ENCODE measurements at regions not wholly inside any gene's neighbourhood (a gene's known extent, or its start where the extent isn't known, plus 50 kb on each side); places are given as distances from the start of the nearest gene placed in this dataset.

GRCh38 chr1:214727274-214727673 lies 124.3 kb downstream of the CENPF start:
- no peaks in the 10 kb centered on the region for H3K4me1 ChIP-seq
- H3K36me3 ChIP-seq, result no peaks in the 10 kb centered on the region
- H3K27ac ChIP-seq, result no peak overlapping the region
- no peaks in the 10 kb centered on the region for H3K27me3 ChIP-seq
- intact Hi-C loops (cut with DNase I), result no loop called here
- no peaks in the 10 kb centered on the region for H3K9me3 ChIP-seq
- DNase-seq (no peak), ATAC-seq (no peak)
- no peak for TF ChIP-seq CTCF (IDR thresholded peaks at IDR 0.05)
- no peak overlapping the region for H3K4me3 ChIP-seq

- Histone ChIP-seq H3K4me1 (no peaks in the 10 kb centered on the region), H3K27ac (no peak overlapping the region), H3K4me3 (no peak overlapping the region), H3K36me3 (no peaks in the 10 kb centered on the region), H3K9me3 (no peaks in the 10 kb centered on the region), H3K27me3 (no peaks in the 10 kb centered on the region)
- ATAC-seq (no peak), DNase-seq (no peak)
- intact Hi-C loops (cut with DNase I), result no loop called here
- TF ChIP-seq CTCF (IDR thresholded peaks at IDR 0.05), result no peak
Observed at GRCh38 chr1:214739621-214740238, 136.7 kb downstream of the CENPF start.

GRCh38 chr1:214740471-214740870 lies 137.5 kb downstream of the CENPF start:
- DNase-seq (no peak), ATAC-seq (no peak)
- Histone ChIP-seq H3K4me1 (no peaks in the 10 kb centered on the region), H3K4me3 (no peak overlapping the region), H3K27me3 (no peaks in the 10 kb centered on the region), H3K36me3 (no peaks in the 10 kb centered on the region), H3K27ac (no peak overlapping the region), H3K9me3 (no peaks in the 10 kb centered on the region)
- no peak for TF ChIP-seq CTCF (IDR thresholded peaks at IDR 0.05)
- intact Hi-C loops (cut with DNase I), result no loop called here

GRCh38 chr1:214747050-214747635 lies 144.1 kb downstream of the CENPF start:
- no peaks in the 10 kb centered on the region for H3K9me3 ChIP-seq
- intact Hi-C loops (cut with DNase I), result no loop called here

GRCh38 chr1:214753236-214753852 lies 150.3 kb downstream of the CENPF start:
- H3K27me3 ChIP-seq, result no peaks in the 10 kb centered on the region
- H3K4me3 ChIP-seq, result no peak overlapping the region
- no peaks in the 10 kb centered on the region for H3K4me1 ChIP-seq
- intact Hi-C loops (cut with DNase I), result no loop called here
- no peak overlapping the region for H3K27ac ChIP-seq
- no peak for TF ChIP-seq CTCF (IDR thresholded peaks at IDR 0.05)
- ATAC-seq (no peak), DNase-seq (no peak)
- H3K36me3 ChIP-seq, result no peaks in the 10 kb centered on the region
- H3K9me3 ChIP-seq, result no peaks in the 10 kb centered on the region

More at GRCh38 chr1:214747050-214747635, 144.1 kb downstream of the CENPF start:
- DNase-seq (no peak), ATAC-seq (no peak)
- Histone ChIP-seq H3K4me3 (no peak overlapping the region), H3K4me1 (no peaks in the 10 kb centered on the region), H3K27ac (no peak overlapping the region), H3K27me3 (no peaks in the 10 kb centered on the region), H3K36me3 (no peaks in the 10 kb centered on the region)
- TF ChIP-seq CTCF (IDR thresholded peaks at IDR 0.05), result no peak

Measured in upper lobe of right lung (tissue), 1 donor.